ACHN (cell line): ENCODE measurements at regions not wholly inside any gene's neighbourhood (a gene's known extent, or its start where the extent isn't known, plus 50 kb on each side); places are given as distances from the start of the nearest gene placed in this dataset.

Source experiments
- DNase-seq: peaks from one replicate; pipeline ENCODE4 v3.0.0-alpha.2; 2015
- in situ Hi-C: cut with HindIII; loops from 2 replicates; pipeline ENCODE4 v1.10.0; 2017; ENCODE audit warnings: low sequenced_read_pairs, low pct_ligation_motif_present, low pct_unique_long_range_greater_than_20kb

GRCh38 chr2:7813541-7814292 is 868.1 kb upstream of the ID2 start:
- in situ Hi-C loops = no loop called here
- DNase-seq = no peak

- no peak for DNase-seq
These were observed 866.1 kb upstream of the ID2 start for GRCh38 chr2:7815726-7816125.

GRCh38 chr2:7816233-7816632 is 865.6 kb upstream of the ID2 start:
- no peak for DNase-seq
- in situ Hi-C loops = no loop called here

More at GRCh38 chr2:7815726-7816125, 866.1 kb upstream of the ID2 start:
- in situ Hi-C loops = no loop called here

- DNase-seq = no peak
- in situ Hi-C loops = no loop called here
These were observed 864.9 kb upstream of the ID2 start for GRCh38 chr2:7816944-7817343.

GRCh38 chr2:7819316-7819715 is 862.5 kb upstream of the ID2 start:
- in situ Hi-C loops = no loop called here

GRCh38 chr2:7819850-7820249 is 862.0 kb upstream of the ID2 start:
- in situ Hi-C loops = no loop called here
- DNase-seq = no peak

More at GRCh38 chr2:7819316-7819715, 862.5 kb upstream of the ID2 start:
- no peak for DNase-seq

- in situ Hi-C loops = no loop called here
- DNase-seq = no peak
These were observed 857.6 kb upstream of the ID2 start for GRCh38 chr2:7824211-7824610.

GRCh38 chr2:7825591-7826312 is 856.1 kb upstream of the ID2 start:
- in situ Hi-C loops = no loop called here
- DNase-seq = peak; percentile 29

GRCh38 chr2:7826656-7827055 is 855.2 kb upstream of the ID2 start:
- DNase-seq = no peak
- in situ Hi-C loops = no loop called here

- in situ Hi-C loops = no loop called here
- no peak for DNase-seq
These were observed 852.6 kb upstream of the ID2 start for GRCh38 chr2:7829241-7829640.

- no peak for DNase-seq
- in situ Hi-C loops = no loop called here
These were observed 851.2 kb upstream of the ID2 start for GRCh38 chr2:7830616-7831015.

- DNase-seq = no peak
- in situ Hi-C loops = no loop called here
These were observed 846.7 kb upstream of the ID2 start for GRCh38 chr2:7835151-7835550.

GRCh38 chr2:7835693-7836680 is 845.9 kb upstream of the ID2 start:
- DNase-seq = no peak
- in situ Hi-C loops = no loop called here

- no peak for DNase-seq
- in situ Hi-C loops = no loop called here
These were observed 844.6 kb upstream of the ID2 start for GRCh38 chr2:7837237-7837760.

GRCh38 chr2:7838669-7839068 is 843.2 kb upstream of the ID2 start:
- no peak for DNase-seq

GRCh38 chr2:7840651-7841380 is 841.0 kb upstream of the ID2 start:
- DNase-seq = no peak
- in situ Hi-C loops = no loop called here

More at GRCh38 chr2:7838669-7839068, 843.2 kb upstream of the ID2 start:
- in situ Hi-C loops = no loop called here

GRCh38 chr2:7841751-7842150 is 840.1 kb upstream of the ID2 start:
- DNase-seq = no peak
- in situ Hi-C loops = no loop called here

GRCh38 chr2:7844414-7844965 is 837.4 kb upstream of the ID2 start:
- in situ Hi-C loops = no loop called here
- DNase-seq = no peak
